Neural crest cell (in vitro differentiated cells): ENCODE measurements at regions not wholly inside any gene's neighbourhood (a gene's known extent, or its start where the extent isn't known, plus 50 kb on each side); places are given as distances from the start of the nearest gene placed in this dataset.

ENCODE experiments used
- DNase-seq: peaks from one replicate; pipeline ENCODE4 v3.0.0; 2021; ENCODE audit warnings: low read depth, mixed read lengths, low spot score
- H3K27ac Mint-ChIP-seq: one replicate; pipeline ENCODE4 v1.8.0; 2021; ENCODE audit warnings: mild to moderate bottlenecking, mixed read lengths; ENCODE audit not compliant: unreplicated experiment
- H3K27me3 Mint-ChIP-seq: 2 replicates; pipeline ENCODE4 v1.8.0; 2021; ENCODE audit warnings: low read depth, mild to moderate bottlenecking, mixed read lengths
- H3K36me3 Mint-ChIP-seq: 2 replicates; pipeline ENCODE4 v1.8.0; 2021; ENCODE audit warnings: low read depth, mild to moderate bottlenecking, mixed read lengths
- H3K4me1 Mint-ChIP-seq: 2 replicates; pipeline ENCODE4 v1.8.0; 2021; ENCODE audit warnings: mixed read lengths
- H3K4me3 Mint-ChIP-seq: one replicate; pipeline ENCODE4 v1.8.0; 2021; ENCODE audit warnings: mild to moderate bottlenecking, mixed read lengths
- H3K9me3 Mint-ChIP-seq: 2 replicates; pipeline ENCODE4 v1.8.0; 2021; ENCODE audit warnings: mixed read lengths
- CTCF ChIP-seq: fragments of 200-600 bp; sonication (generic); conservative IDR thresholded peaks from 2 replicates; pipeline ENCODE4 v1.5.0; 2021; ENCODE audit warnings: antibody characterized with exemption, mild to moderate bottlenecking

GRCh38 chr3:27623085-27623753 lies 98.9 kb downstream of the EOMES start:
- Mint-ChIP-seq H3K4me1 (no peaks in the 10 kb centered on the region), H3K36me3 (no peaks in the 10 kb centered on the region), H3K9me3 (peaks cover 3% of the 10 kb centered on the region), H3K4me3 (no peak overlapping the region), H3K27ac (no peak overlapping the region), H3K27me3 (no peaks in the 10 kb centered on the region)
- no peak for DNase-seq
- no peak for TF ChIP-seq CTCF

GRCh38 chr3:27617552-27617951 lies 104.6 kb downstream of the EOMES start:
- Mint-ChIP-seq H3K27me3 (no peaks in the 10 kb centered on the region), H3K4me3 (no peak overlapping the region), H3K4me1 (no peaks in the 10 kb centered on the region), H3K36me3 (peaks cover 6% of the 10 kb centered on the region), H3K9me3 (peaks cover 7% of the 10 kb centered on the region), H3K27ac (no peak overlapping the region)
- no peak for DNase-seq
- TF ChIP-seq CTCF: no peak

GRCh38 chr3:27616031-27616430 lies 106.1 kb downstream of the EOMES start:
- Mint-ChIP-seq H3K9me3 (peaks cover 7% of the 10 kb centered on the region), H3K4me3 (no peak overlapping the region), H3K4me1 (no peaks in the 10 kb centered on the region), H3K36me3 (peaks cover 6% of the 10 kb centered on the region), H3K27me3 (no peaks in the 10 kb centered on the region), H3K27ac (no peak overlapping the region)
- DNase-seq: no peak
- TF ChIP-seq CTCF: no peak

- DNase-seq: no peak
- Mint-ChIP-seq H3K36me3 (peaks cover 6% of the 10 kb centered on the region), H3K4me3 (no peak overlapping the region), H3K4me1 (no peaks in the 10 kb centered on the region), H3K9me3 (peaks cover 7% of the 10 kb centered on the region), H3K27ac (no peak overlapping the region), H3K27me3 (no peaks in the 10 kb centered on the region)
- no peak for TF ChIP-seq CTCF
These were observed 106.6 kb downstream of the EOMES start for GRCh38 chr3:27615555-27615954.

GRCh38 chr3:27614592-27614991 lies 107.5 kb downstream of the EOMES start:
- Mint-ChIP-seq H3K4me1 (no peaks in the 10 kb centered on the region), H3K27me3 (no peaks in the 10 kb centered on the region), H3K9me3 (peaks cover 7% of the 10 kb centered on the region), H3K4me3 (no peak overlapping the region), H3K27ac (no peak overlapping the region), H3K36me3 (peaks cover 6% of the 10 kb centered on the region)
- no peak for DNase-seq
- no peak for TF ChIP-seq CTCF
